NCI-H82 (cell line): ENCODE measurements at regions not wholly inside any gene's neighbourhood (a gene's known extent, or its start where the extent isn't known, plus 50 kb on each side); places are given as distances from the start of the nearest gene placed in this dataset.

Experiments used
- DNase-seq: peaks from one replicate; lab custom pipeline; 2025; lab: John Stamatoyannopoulos, UW

- DNase-seq: no peak
Measured at GRCh38 chr13:112124141-112124540, 57.2 kb downstream of the SOX1 start.

DNA sequence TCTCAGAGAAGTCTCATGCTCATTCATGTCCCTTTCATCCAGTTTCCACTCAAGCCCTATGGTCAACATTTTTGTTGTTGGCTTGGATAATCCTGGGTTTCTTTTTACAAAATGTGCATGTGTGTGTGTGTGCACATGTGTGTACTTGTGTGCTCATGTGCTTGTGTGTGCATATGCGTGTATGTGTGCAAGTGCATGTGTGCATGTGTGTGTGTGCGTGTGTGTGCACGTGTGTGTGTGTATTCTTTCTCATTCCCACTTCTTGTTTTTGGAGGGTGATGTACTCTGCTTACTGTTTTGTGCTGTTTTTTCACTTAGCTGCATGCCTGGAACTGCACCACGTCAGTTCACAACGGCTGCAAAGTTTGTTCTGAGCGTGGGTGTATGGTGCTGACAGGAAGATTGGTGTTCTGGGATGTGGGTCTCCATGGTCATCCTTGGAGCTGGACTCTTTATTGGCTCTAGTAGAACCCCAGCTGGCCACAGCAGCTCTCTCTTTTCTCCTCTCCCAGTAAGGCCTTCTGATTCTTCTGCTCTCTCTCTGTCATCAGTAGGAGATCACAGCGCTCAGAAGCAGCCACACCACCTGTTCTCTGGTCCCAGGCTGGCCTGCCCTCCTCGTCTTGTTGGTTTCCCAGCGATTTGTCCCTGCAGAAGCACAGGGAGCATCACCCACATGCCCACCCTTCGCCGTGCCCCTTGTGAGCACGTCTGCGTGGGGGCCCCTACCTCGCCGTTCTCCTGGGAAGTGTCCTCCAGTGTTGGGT, 60.8 kb downstream of the SOX1 start:
- DNase-seq: no peak

GRCh38 chr13:112128331-112128610, 61.3 kb downstream of the SOX1 start:
- DNase-seq: no peak

GRCh38 chr13:112130418-112130817, 63.5 kb downstream of the SOX1 start:
- no peak for DNase-seq

- no peak for DNase-seq
Measured at GRCh38 chr13:112131081-112131712, 64.2 kb downstream of the SOX1 start.

DNA sequence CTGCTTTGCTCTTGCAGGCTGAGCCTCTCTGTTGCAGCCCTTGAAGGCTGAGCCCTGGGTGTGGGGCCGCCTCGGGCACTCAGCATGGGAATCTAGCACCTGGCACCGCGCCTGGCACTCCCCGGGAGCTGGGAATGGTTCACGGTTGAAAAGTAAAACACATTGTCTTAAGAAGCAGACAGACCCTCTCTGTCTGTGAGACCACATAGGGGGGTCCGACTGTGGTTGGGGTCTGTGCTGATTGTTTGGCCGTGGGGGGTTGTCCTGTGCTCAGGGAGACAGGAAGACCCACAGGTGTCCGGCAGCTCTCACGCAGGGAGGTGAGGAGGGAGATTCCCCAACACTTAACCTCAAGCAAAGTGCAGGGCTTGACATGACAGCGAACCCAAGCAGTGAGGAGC, 64.8 kb downstream of the SOX1 start:
- DNase-seq: no peak

DNA sequence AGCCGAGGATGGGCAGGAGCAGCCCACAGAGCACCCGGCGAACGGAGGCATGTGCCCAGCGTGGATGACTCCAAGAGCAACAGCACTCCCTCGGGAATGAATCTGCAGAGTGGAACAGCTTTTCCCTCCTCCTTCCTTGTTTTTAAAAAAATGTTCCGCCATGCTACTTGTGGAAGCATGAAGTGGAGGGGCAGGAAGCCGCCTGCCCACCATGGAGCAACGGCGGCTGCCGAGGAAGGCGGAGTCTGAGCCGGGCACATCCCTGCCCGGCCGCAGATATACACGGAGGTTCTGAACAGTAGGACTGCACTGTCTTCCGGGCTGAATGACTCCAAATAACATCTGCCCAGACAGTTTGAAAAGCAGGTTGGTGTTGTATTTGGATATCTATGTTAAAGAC, 65.2 kb downstream of the SOX1 start:
- no peak for DNase-seq

- no peak for DNase-seq
Measured at GRCh38 chr13:112132619-112133018, 65.7 kb downstream of the SOX1 start.

- DNase-seq: no peak
Measured at GRCh38 chr13:112133499-112134390, 66.8 kb downstream of the SOX1 start.

DNA sequence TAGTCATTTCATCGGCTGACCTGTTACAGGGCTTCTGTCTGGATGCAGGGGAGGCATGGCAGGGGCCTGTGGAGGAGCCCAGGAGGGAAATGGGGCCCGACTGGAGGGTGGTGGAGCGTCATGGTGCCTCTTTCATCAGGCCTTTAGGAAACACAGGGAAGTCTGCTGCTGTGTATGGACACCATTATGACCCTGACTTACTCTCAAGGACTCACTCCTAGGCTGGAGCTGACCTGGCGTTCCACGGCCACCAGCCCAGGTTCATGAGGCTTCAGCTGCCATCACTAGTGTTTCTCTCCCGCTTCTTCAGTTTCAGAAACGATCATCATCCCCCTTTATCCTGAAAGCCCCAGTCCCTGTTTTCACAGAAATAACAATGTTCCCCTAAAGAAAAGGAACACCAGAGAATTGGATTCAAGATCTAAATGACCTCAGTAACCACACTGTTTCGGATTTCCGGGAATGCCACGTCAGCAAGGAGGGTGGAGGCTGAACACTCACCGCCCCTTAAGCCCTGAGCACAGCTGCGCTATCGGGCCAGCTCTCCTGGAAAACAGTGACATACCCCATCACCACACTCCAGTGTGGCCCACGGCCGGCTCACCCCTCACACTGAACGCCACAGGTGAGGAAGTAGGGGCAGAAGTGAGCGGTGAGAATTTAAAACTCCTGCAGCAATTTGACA, 67.6 kb downstream of the SOX1 start:
- no peak for DNase-seq

GRCh38 chr13:112136095-112136494, 69.1 kb downstream of the SOX1 start:
- no peak for DNase-seq

DNA sequence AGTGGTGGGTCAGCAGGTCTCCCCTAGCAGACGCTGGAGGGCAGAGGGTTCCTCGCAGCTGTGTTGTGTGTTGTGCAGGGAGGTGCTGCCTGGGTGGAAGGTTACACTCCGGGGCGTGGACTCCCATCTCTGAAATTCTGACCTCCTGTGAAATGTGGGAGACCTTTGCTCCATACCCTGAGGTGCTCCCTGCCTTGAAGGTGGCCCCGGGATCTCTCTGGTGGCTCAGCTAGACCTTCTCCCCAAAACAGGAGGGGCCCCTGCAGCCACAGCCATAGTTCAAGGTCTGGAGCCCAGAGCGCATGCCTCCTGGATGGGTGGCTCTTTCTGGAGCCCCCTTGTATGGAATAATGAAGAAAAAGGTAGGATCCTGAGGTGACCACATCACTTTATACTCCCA, 70.2 kb downstream of the SOX1 start:
- DNase-seq: no peak

DNA sequence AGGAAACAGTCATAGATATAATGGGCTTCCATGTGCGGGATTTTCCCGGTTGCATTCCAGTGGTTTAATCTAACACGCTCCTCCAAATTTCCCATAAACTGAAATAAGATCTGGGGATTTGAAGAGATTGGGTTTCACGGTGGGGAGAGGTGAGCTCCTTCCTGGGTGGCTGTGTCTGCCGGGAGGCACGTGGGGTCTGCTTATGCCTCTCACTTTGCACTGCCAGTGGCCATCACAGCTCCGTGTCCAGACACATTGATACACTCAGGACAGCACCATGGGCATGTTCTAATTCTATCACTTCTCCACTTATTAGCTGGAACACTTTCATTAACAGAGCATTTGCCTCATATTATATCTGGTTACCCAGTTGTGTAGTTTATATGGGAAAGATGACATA, 73.4 kb downstream of the SOX1 start:
- no peak for DNase-seq

DNA sequence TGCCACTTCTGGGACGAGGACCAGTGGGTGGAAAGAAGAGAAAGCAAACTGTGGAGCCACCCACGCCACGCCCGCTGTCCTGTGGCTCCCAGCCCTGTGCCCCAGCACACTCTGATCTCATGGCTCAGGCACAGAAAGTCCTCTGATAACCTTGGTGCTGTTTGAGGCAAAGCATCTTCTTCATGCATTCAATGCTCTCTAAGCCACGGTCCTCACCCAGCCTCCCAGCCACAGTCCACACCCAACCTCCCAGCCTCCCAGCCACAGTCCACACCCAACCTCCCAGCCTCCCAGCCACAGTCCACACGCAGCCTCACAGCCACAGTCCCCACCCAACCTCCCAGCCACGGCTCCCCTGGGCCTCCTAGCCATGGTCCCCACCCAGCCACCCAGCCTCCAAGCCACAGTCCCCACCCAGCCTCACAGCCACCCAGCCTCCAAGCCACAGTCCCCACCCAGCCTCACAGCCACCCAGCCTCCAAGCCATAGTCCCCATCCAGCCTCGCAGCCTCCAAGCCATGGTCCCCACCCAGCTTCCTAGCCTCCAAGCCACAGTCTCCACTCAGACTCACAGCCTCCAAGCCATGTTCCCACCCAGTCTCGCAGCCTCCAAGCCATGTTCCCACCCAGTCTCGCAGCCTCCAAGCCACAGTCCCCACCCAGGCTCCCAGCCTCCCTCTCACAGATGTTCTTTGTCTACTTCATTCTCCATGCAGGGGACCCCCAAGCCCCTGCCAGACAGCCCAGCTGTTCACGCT, 74.9 kb downstream of the SOX1 start:
- DNase-seq: no peak

DNA sequence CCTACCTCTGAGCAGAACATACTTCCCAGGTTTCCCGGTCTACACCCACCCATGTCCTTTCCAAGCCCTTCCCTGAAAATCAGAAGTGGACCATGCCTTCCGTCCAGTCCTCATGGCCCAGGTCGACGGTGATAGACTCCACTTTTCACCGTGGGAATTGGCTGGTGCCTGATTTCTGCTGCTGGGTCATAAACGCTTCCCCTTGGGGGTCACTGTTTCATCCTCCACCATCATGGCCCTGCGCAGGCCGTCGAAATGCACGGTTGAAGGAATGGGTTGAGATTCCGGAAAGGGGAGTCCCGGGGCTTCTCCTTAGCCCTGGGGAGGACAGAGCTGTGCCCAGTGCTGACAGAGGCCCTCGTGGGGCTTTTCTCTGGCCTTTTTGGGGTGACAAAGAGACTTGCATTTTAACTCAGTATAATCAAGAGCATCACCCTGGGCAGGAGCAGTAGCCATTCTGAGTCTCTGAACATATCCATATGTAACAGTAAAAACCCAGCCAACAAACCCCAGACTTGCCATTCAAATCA, 75.5 kb downstream of the SOX1 start:
- no peak for DNase-seq

DNA sequence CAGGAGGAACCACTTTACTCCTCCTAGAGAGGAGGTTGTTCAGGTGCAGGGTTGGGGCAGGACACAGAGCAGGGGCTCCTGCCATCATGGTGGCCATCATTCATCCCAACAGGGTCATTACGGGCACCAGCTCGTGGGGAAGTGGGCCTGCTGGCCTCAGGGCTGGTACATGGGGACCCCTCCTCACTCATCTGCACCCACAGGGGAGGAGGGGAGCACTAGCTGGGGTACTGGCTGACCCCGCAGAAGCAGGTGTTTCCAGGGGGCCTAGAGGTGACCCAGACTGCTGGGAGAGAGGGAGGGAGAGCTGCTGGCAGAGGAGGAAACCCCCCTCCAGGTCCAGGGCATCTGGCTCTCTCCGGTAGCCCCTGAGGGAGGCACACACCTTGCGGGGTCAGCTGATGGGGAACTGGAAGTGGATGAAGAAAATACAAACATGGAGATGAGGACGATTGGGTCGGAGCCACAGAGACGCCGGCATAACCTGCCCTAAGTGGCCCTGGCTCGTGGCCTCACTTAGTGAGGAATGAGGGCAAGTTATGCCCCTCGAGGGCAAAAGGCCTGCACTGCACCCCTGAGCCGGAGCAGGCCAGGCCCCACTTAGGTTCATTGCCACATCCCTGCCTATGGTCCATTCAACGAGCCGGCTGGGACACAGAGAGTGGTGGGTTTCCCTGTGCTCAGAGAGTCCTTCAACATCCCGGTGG, 76.2 kb downstream of the SOX1 start:
- no peak for DNase-seq

- no peak for DNase-seq
Measured at GRCh38 chr13:112143753-112144615, 77.0 kb downstream of the SOX1 start.

GRCh38 chr13:112144616-112145550, 77.9 kb downstream of the SOX1 start:
- DNase-seq: no peak
